SJCRH30 (cell line): ENCODE measurements at regions not wholly inside any gene's neighbourhood (a gene's known extent, or its start where the extent isn't known, plus 50 kb on each side); places are given as distances from the start of the nearest gene placed in this dataset.
A peak's percentile ranks its signal among the peaks of the same experiment; 100 is the strongest.
"Not testable (repeated sequence)": the region's sequence is repeated elsewhere in the genome, so short reads cannot be mapped to it uniquely, and the experiment has no call there.

Experiments used
- DNase-seq, 2 experiments: peaks; one replicate each; pipeline ENCODE4 v3.0.0-alpha.2; 2015 to 2020
- H3K27ac ChIP-seq: fragments of 250-450 bp; sonication (Bioruptor Pico); 2 replicates; pipeline ENCODE4 v1.5.1; 2020; ENCODE audit warnings: mild to moderate bottlenecking, moderate library complexity
- H3K27me3 ChIP-seq: fragments of 250-450 bp; sonication (Bioruptor Pico); 2 replicates; pipeline ENCODE4 v1.5.1; 2020; ENCODE audit warnings: mild to moderate bottlenecking, moderate library complexity
- H3K36me3 ChIP-seq: fragments of 250-450 bp; sonication (Bioruptor Pico); 2 replicates; pipeline ENCODE4 v1.5.1; 2020; ENCODE audit warnings: mild to moderate bottlenecking, moderate library complexity
- H3K4me1 ChIP-seq: fragments of 250-450 bp; sonication (Bioruptor Pico); 2 replicates; pipeline ENCODE4 v1.5.1; 2020; ENCODE audit warnings: mild to moderate bottlenecking, moderate library complexity
- H3K4me3 ChIP-seq: fragments of 250-450 bp; sonication (Bioruptor Pico); 2 replicates; pipeline ENCODE4 v1.5.1; 2020; ENCODE audit warnings: mild to moderate bottlenecking, moderate library complexity
- H3K9me3 ChIP-seq: fragments of 250-450 bp; sonication (Bioruptor Pico); replicated peaks from 2 replicates; pipeline ENCODE4 v1.5.1; 2020; ENCODE audit warnings: mild to moderate bottlenecking, moderate library complexity

GRCh38 chr12:93223440-93224426 is 154.0 kb upstream of the NUDT4 start:
- Histone ChIP-seq H3K27ac (no peak overlapping the region), H3K36me3 (no peaks in the 10 kb centered on the region), H3K9me3 (no peaks in the 10 kb centered on the region), H3K4me1 (no peaks in the 10 kb centered on the region), H3K4me3 (no peak overlapping the region), H3K27me3 (no peaks in the 10 kb centered on the region)
- DNase-seq: peak in 1 of 2 experiments; percentile 40

GRCh38 chr12:93225094-93225493 is 152.6 kb upstream of the NUDT4 start:
- no peak for DNase-seq
- H3K36me3 ChIP-seq: no peaks in the 10 kb centered on the region
- no peaks in the 10 kb centered on the region for H3K9me3 ChIP-seq
- no peaks in the 10 kb centered on the region for H3K27me3 ChIP-seq
- H3K4me3 ChIP-seq: no peak overlapping the region
- no peaks in the 10 kb centered on the region for H3K4me1 ChIP-seq
- no peak overlapping the region for H3K27ac ChIP-seq

GRCh38 chr12:93226361-93226760 is 151.4 kb upstream of the NUDT4 start:
- no peak overlapping the region for H3K27ac ChIP-seq

GRCh38 chr12:93229494-93230325 is 148.0 kb upstream of the NUDT4 start:
- no peak for DNase-seq
- Histone ChIP-seq H3K36me3 (no peaks in the 10 kb centered on the region), H3K27me3 (no peaks in the 10 kb centered on the region), H3K4me1 (no peaks in the 10 kb centered on the region), H3K27ac (no peak overlapping the region), H3K4me3 (no peak overlapping the region), H3K9me3 (no peaks in the 10 kb centered on the region)

More at GRCh38 chr12:93226361-93226760, 151.4 kb upstream of the NUDT4 start:
- Histone ChIP-seq H3K9me3 (no peaks in the 10 kb centered on the region), H3K4me3 (no peak overlapping the region), H3K27me3 (no peaks in the 10 kb centered on the region), H3K36me3 (no peaks in the 10 kb centered on the region), H3K4me1 (no peaks in the 10 kb centered on the region)
- no peak for DNase-seq

GRCh38 chr12:93230326-93230720 is 147.4 kb upstream of the NUDT4 start:
- Histone ChIP-seq H3K4me1 (no peaks in the 10 kb centered on the region), H3K27me3 (no peaks in the 10 kb centered on the region), H3K27ac (no peak overlapping the region), H3K4me3 (no peak overlapping the region), H3K9me3 (no peaks in the 10 kb centered on the region), H3K36me3 (no peaks in the 10 kb centered on the region)
- DNase-seq: no peak

- no peaks in the 10 kb centered on the region for H3K9me3 ChIP-seq
- H3K27me3 ChIP-seq: no peaks in the 10 kb centered on the region
- H3K27ac ChIP-seq: no peak overlapping the region
- H3K4me3 ChIP-seq: no peak overlapping the region
- DNase-seq: no peak
- no peaks in the 10 kb centered on the region for H3K36me3 ChIP-seq
- H3K4me1 ChIP-seq: no peaks in the 10 kb centered on the region
These were observed 145.8 kb upstream of the NUDT4 start for GRCh38 chr12:93231938-93232337.

GRCh38 chr12:93234641-93235040 is 143.1 kb upstream of the NUDT4 start:
- Histone ChIP-seq H3K36me3 (no peaks in the 10 kb centered on the region), H3K27ac (no peak overlapping the region), H3K9me3 (no peaks in the 10 kb centered on the region), H3K4me3 (no peak overlapping the region), H3K4me1 (no peaks in the 10 kb centered on the region), H3K27me3 (no peaks in the 10 kb centered on the region)
- DNase-seq: no peak

GRCh38 chr12:93235881-93236280 is 141.8 kb upstream of the NUDT4 start:
- DNase-seq: no peak

GRCh38 chr12:93237235-93237915 is 140.3 kb upstream of the NUDT4 start:
- DNase-seq: no peak
- Histone ChIP-seq H3K9me3 (no peaks in the 10 kb centered on the region), H3K4me1 (0 out of 2 replicates have a peak, but pooled peaks cover 4% of the 10 kb centered on the region), H3K27ac (no peak overlapping the region), H3K27me3 (no peaks in the 10 kb centered on the region), H3K36me3 (no peaks in the 10 kb centered on the region), H3K4me3 (no peak overlapping the region)

More at GRCh38 chr12:93235881-93236280, 141.8 kb upstream of the NUDT4 start:
- H3K27ac ChIP-seq: no peak overlapping the region
- H3K4me1 ChIP-seq: no peaks in the 10 kb centered on the region
- H3K9me3 ChIP-seq: no peaks in the 10 kb centered on the region
- no peaks in the 10 kb centered on the region for H3K27me3 ChIP-seq
- no peaks in the 10 kb centered on the region for H3K36me3 ChIP-seq
- H3K4me3 ChIP-seq: no peak overlapping the region

GRCh38 chr12:93238512-93239262 is 139.0 kb upstream of the NUDT4 start:
- peaks cover 17% of the 10 kb centered on the region for H3K4me1 ChIP-seq
- not testable (repeated sequence) for H3K27ac ChIP-seq, H3K4me3 ChIP-seq, H3K27me3 ChIP-seq, DNase-seq, H3K36me3 ChIP-seq, H3K9me3 ChIP-seq

- not testable (repeated sequence) for DNase-seq, H3K4me3 ChIP-seq, H3K27ac ChIP-seq, H3K9me3 ChIP-seq, H3K36me3 ChIP-seq, H3K27me3 ChIP-seq
- peaks cover 23% of the 10 kb centered on the region for H3K4me1 ChIP-seq
These were observed 137.9 kb upstream of the NUDT4 start for GRCh38 chr12:93239789-93240188.

- H3K27ac ChIP-seq: no peak overlapping the region
- no peaks in the 10 kb centered on the region for H3K27me3 ChIP-seq
These were observed 135.4 kb upstream of the NUDT4 start for GRCh38 chr12:93242154-93242972.

GRCh38 chr12:93243382-93243688 is 134.4 kb upstream of the NUDT4 start:
- Histone ChIP-seq H3K27me3 (no peaks in the 10 kb centered on the region), H3K27ac (peak overlapping the region; percentile 20; the same call in 1 of the 2 replicates), H3K4me3 (no peak overlapping the region), H3K9me3 (no peaks in the 10 kb centered on the region), H3K4me1 (peaks cover 23% of the 10 kb centered on the region), H3K36me3 (no peaks in the 10 kb centered on the region)
- DNase-seq: no peak

More at GRCh38 chr12:93242154-93242972, 135.4 kb upstream of the NUDT4 start:
- no peaks in the 10 kb centered on the region for H3K9me3 ChIP-seq
- H3K36me3 ChIP-seq: no peaks in the 10 kb centered on the region
- peaks cover 23% of the 10 kb centered on the region for H3K4me1 ChIP-seq
- peak; percentile 18 to 64 for DNase-seq
- H3K4me3 ChIP-seq: no peak overlapping the region
